ENCODE measurements at regions not wholly inside any gene's neighbourhood (a gene's known extent, or its start where the extent isn't known, plus 50 kb on each side); places are given as distances from the start of the nearest gene placed in this dataset.

DNA sequence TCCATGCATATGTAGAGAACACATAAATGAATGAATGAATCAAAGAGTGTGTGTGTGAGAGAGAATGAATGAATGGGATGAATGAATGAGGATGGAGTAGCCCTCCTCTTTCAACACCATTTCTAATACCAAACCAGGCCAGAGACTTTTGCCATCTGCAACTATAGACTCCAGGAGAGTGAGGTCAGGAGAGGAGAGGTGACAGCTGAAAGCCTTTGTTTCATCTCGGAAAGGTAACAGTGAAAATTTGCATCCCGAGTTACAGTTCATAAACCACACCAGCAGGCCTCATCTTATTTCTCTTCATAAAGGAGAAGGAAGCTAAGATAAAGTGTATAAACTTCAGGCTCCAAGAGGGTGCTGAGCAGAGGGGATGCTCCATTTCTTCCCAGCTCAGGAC, 255.3 kb upstream of the KLF4 start:
- no peak for DNase-seq
- no CpG with 5 or more reads among the region's 2 CpGs for WGBS
- Histone ChIP-seq H3K4me1 (ENCODE audit: control insufficient read depth, insufficient read depth, low read depth, low read length) (peaks cover 7% of the 10 kb centered on the region), H3K14ac (ENCODE audit: low read length in 2 of 2) (no peak overlapping the region), H2BK5ac (ENCODE audit: low read depth, low read length, poor library complexity, severe bottlenecking) (no peak overlapping the region), H3K4me3 (ENCODE audit: insufficient read depth in 1 of 2, low read depth in 1 of 2, low read length in 2 of 2) (no peak overlapping the region), H4K8ac (ENCODE audit: low read length) (no peak overlapping the region), H4K91ac (ENCODE audit: low read length) (no peak overlapping the region), H3K4me2 (ENCODE audit: low read length, poor library complexity, severe bottlenecking) (no peak overlapping the region), H3K18ac (ENCODE audit: low read depth in 1 of 2, low read length in 2 of 2) (no peak overlapping the region), H3K9ac (ENCODE audit: low read length) (no peak overlapping the region), H2BK15ac (ENCODE audit: low read depth, poor library complexity, severe bottlenecking) (no peak overlapping the region), H2BK12ac (ENCODE audit: low read length in 2 of 2) (no peak overlapping the region), H3K27ac (ENCODE audit: low read length, poor library complexity, severe bottlenecking) (no peak overlapping the region), H3K36me3 (ENCODE audit: control insufficient read depth in 1 of 2, insufficient read depth in 2 of 2, low read depth in 1 of 2, low read length in 2 of 2) (no peaks in the 10 kb centered on the region), H3K79me1 (replicated peaks; ENCODE audit: low read length, poor library complexity, severe bottlenecking) (no peaks in the 10 kb centered on the region), H2BK120ac (ENCODE audit: low read depth, low read length) (no peak overlapping the region), H3K9me3 (ENCODE audit: control insufficient read depth, low read length) (no peaks in the 10 kb centered on the region), H3K4ac (ENCODE audit: low read depth in 1 of 2, low read length in 2 of 2) (no peak overlapping the region), H3K27me3 (ENCODE audit: control insufficient read depth in 1 of 2, insufficient read depth in 1 of 2, low read length in 2 of 2) (no peaks in the 10 kb centered on the region), H2AK5ac (ENCODE audit: low read length, severe bottlenecking) (no peak overlapping the region), H3K23ac (ENCODE audit: low read length in 2 of 2) (no peak overlapping the region), H2AFZ (ENCODE audit: low read depth, low read length) (no peak overlapping the region)

DNA sequence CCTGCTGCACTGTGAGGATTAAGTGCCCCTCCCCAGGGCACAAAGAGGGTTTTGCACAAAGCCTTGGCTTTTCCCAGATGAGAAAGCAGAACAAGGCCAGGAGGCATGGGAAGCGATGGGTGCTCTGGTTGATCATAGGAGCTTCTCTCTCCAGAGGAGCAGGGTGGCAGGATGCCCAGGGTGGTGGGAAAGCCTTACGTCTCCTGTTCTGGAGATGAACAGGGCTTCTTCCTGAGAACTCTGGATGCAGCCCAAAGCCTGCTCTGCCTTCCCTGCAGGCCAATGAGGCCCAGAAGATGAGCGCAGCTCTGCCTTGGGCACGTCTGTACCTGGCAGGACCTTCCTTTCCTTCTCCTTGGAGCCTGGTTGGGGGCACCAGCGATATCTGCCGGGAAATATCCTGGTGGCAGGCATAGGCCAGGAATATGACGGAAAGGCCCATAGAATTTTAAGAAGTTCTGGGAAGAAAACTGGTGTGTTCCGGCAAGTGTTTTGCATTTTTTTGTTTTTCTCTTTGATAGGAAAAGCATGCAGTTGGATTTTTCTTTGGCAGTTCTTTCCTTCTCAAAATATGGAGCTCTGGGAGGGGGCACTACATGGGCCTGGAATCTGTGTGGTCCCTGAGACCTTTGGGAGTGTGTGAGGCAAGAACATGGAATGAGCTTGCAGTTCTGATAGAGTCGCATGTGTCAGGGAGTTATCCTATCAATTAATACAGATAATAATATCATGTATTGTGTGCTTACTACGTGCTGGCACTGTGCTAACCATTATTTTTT, 253.2 kb upstream of the KLF4 start:
- WGBS, result 99% methylated on average over 8 of the region's 10 CpGs
- Histone ChIP-seq H3K4me1 (ENCODE audit: control insufficient read depth, insufficient read depth, low read depth, low read length) (peaks cover 10% of the 10 kb centered on the region), H2BK5ac (ENCODE audit: low read depth, low read length, poor library complexity, severe bottlenecking) (no peak overlapping the region), H3K23ac (ENCODE audit: low read length in 2 of 2) (no peak overlapping the region), H2BK12ac (ENCODE audit: low read length in 2 of 2) (peak overlapping the region in 1 of 2 experiments; percentile 3), H3K4me3 (ENCODE audit: insufficient read depth in 1 of 2, low read depth in 1 of 2, low read length in 2 of 2) (no peak overlapping the region), H3K18ac (ENCODE audit: low read depth in 1 of 2, low read length in 2 of 2) (no peak overlapping the region), H3K27ac (ENCODE audit: low read length, poor library complexity, severe bottlenecking) (no peak overlapping the region), H3K79me1 (replicated peaks; ENCODE audit: low read length, poor library complexity, severe bottlenecking) (no peaks in the 10 kb centered on the region), H3K14ac (ENCODE audit: low read length in 2 of 2) (peak overlapping the region in 1 of 2 experiments; percentile 35), H2AFZ (ENCODE audit: low read depth, low read length) (no peak overlapping the region), H2BK15ac (ENCODE audit: low read depth, poor library complexity, severe bottlenecking) (no peak overlapping the region), H3K36me3 (ENCODE audit: control insufficient read depth in 1 of 2, insufficient read depth in 2 of 2, low read depth in 1 of 2, low read length in 2 of 2) (no peaks in the 10 kb centered on the region), H3K4ac (ENCODE audit: low read depth in 1 of 2, low read length in 2 of 2) (no peak overlapping the region), H4K91ac (ENCODE audit: low read length) (no peak overlapping the region), H3K9ac (ENCODE audit: low read length) (no peak overlapping the region), H3K27me3 (ENCODE audit: control insufficient read depth in 1 of 2, insufficient read depth in 1 of 2, low read length in 2 of 2) (no peaks in the 10 kb centered on the region), H3K4me2 (ENCODE audit: low read length, poor library complexity, severe bottlenecking) (no peak overlapping the region), H2BK120ac (ENCODE audit: low read depth, low read length) (no peak overlapping the region), H4K8ac (ENCODE audit: low read length) (no peak overlapping the region), H3K9me3 (ENCODE audit: control insufficient read depth, low read length) (no peaks in the 10 kb centered on the region), H2AK5ac (ENCODE audit: low read length, severe bottlenecking) (no peak overlapping the region)
- no peak for DNase-seq

DNA sequence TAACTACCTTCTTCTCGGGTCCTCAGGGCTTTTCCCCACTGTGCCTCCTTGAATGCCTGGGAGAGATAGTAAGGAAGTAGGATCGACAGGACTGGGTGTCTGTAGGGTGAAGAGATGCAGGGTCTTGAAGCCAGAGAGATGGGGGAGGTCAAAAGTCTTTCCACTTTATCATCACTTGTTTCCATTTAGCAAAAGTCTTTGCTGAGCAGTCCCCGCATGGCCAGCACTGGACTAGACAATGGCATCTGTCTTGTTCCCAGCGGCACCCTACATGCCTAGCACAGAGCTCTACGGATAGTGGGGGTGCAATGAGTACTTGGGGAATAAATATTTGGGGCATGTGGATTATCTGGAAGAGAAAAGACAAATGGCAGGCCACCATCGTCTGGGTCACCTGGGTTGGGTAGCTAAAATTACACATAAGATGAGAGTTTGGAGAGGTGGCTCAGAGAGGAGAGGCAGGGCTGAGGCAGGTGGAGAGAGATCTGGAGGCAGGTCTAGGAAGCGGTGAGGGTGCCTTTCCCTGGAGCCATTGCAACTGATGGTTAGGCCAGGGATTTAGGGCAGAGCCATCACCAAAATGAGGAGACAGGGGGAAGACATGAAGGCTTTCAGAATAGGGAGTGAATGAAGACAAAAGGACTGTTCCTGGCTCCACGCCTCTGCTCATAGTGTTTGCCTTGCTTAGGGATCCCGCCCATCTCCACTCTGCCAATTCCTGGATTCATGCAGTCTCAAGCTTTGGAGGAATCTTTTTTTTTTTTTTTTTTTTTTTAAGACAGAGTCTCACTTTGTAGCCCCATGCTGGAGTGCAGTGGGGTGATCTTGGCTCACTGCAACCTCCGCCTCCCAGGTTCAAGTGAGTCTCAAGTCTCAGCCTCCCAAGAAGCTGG, 250.8 kb upstream of the KLF4 start:
- Histone ChIP-seq H2BK15ac (ENCODE audit: low read depth, poor library complexity, severe bottlenecking) (no peak overlapping the region), H3K36me3 (ENCODE audit: control insufficient read depth in 1 of 2, insufficient read depth in 2 of 2, low read depth in 1 of 2, low read length in 2 of 2) (no peaks in the 10 kb centered on the region), H3K4me3 (ENCODE audit: insufficient read depth in 1 of 2, low read depth in 1 of 2, low read length in 2 of 2) (no peak overlapping the region), H2BK120ac (ENCODE audit: low read depth, low read length) (no peak overlapping the region), H3K9me3 (ENCODE audit: control insufficient read depth, low read length) (no peaks in the 10 kb centered on the region), H3K79me1 (replicated peaks; ENCODE audit: low read length, poor library complexity, severe bottlenecking) (no peaks in the 10 kb centered on the region), H3K9ac (ENCODE audit: low read length) (peak overlapping the region; percentile 92), H4K91ac (ENCODE audit: low read length) (no peak overlapping the region), H3K14ac (ENCODE audit: low read length in 2 of 2) (no peak overlapping the region), H3K4me2 (ENCODE audit: low read length, poor library complexity, severe bottlenecking) (no peak overlapping the region), H4K8ac (ENCODE audit: low read length) (no peak overlapping the region), H2AK5ac (ENCODE audit: low read length, severe bottlenecking) (no peak overlapping the region), H3K27ac (ENCODE audit: low read length, poor library complexity, severe bottlenecking) (no peak overlapping the region), H3K23ac (ENCODE audit: low read length in 2 of 2) (no peak overlapping the region), H3K27me3 (ENCODE audit: control insufficient read depth in 1 of 2, insufficient read depth in 1 of 2, low read length in 2 of 2) (no peaks in the 10 kb centered on the region), H2BK12ac (ENCODE audit: low read length in 2 of 2) (no peak overlapping the region), H3K4me1 (ENCODE audit: control insufficient read depth, insufficient read depth, low read depth, low read length) (peaks cover 7% of the 10 kb centered on the region), H3K4ac (ENCODE audit: low read depth in 1 of 2, low read length in 2 of 2) (no peak overlapping the region), H2AFZ (ENCODE audit: low read depth, low read length) (no peak overlapping the region), H2BK5ac (ENCODE audit: low read depth, low read length, poor library complexity, severe bottlenecking) (no peak overlapping the region), H3K18ac (ENCODE audit: low read depth in 1 of 2, low read length in 2 of 2) (no peak overlapping the region)
- DNase-seq, result no peak
- WGBS, result 89% methylated on average over 10 of the region's 10 CpGs

DNA sequence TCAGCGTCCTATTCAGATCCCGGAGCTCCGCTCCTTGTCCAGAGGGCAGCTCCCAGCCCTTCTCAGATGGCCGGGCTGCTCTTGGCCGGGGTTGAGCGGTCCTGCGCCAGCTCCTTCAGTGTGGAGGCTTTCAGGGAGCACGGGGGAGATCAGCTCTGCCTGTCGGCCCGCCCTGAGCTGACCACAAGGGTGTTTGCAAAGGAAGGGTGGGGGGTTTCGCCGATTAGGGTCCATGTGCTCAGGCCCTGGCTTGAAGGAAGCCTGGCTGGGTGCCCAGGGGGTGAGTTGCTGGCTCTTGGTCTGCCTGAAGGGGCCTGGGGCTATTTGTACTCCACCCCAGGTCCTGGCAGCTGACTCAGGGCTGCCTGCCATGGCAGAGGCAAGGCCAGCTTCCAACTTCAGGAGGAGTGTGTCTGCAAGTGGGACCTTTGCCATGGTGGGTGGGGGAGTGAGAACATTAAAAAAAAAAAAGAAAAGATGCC, 250.1 kb upstream of the KLF4 start:
- Histone ChIP-seq H3K4me3 (ENCODE audit: insufficient read depth in 1 of 2, low read depth in 1 of 2, low read length in 2 of 2) (no peak overlapping the region), H3K9ac (ENCODE audit: low read length) (peak overlapping the region; percentile 92), H3K79me1 (replicated peaks; ENCODE audit: low read length, poor library complexity, severe bottlenecking) (no peaks in the 10 kb centered on the region), H2BK12ac (ENCODE audit: low read length in 2 of 2) (peak overlapping the region; percentile 2 to 56), H3K27me3 (ENCODE audit: control insufficient read depth in 1 of 2, insufficient read depth in 1 of 2, low read length in 2 of 2) (no peaks in the 10 kb centered on the region), H3K14ac (ENCODE audit: low read length in 2 of 2) (peak overlapping the region in 1 of 2 experiments; percentile 49), H2BK15ac (ENCODE audit: low read depth, poor library complexity, severe bottlenecking) (no peak overlapping the region), H3K4me2 (ENCODE audit: low read length, poor library complexity, severe bottlenecking) (no peak overlapping the region), H2AK5ac (ENCODE audit: low read length, severe bottlenecking) (no peak overlapping the region), H2BK5ac (ENCODE audit: low read depth, low read length, poor library complexity, severe bottlenecking) (no peak overlapping the region), H3K4ac (ENCODE audit: low read depth in 1 of 2, low read length in 2 of 2) (no peak overlapping the region), H3K18ac (ENCODE audit: low read depth in 1 of 2, low read length in 2 of 2) (peak overlapping the region in 1 of 2 experiments; percentile 18), H2AFZ (ENCODE audit: low read depth, low read length) (no peak overlapping the region), H2BK120ac (ENCODE audit: low read depth, low read length) (peak overlapping the region; percentile 30), H3K36me3 (ENCODE audit: control insufficient read depth in 1 of 2, insufficient read depth in 2 of 2, low read depth in 1 of 2, low read length in 2 of 2) (no peaks in the 10 kb centered on the region), H3K9me3 (ENCODE audit: control insufficient read depth, low read length) (no peaks in the 10 kb centered on the region), H3K4me1 (ENCODE audit: control insufficient read depth, insufficient read depth, low read depth, low read length) (peaks cover 7% of the 10 kb centered on the region), H4K8ac (ENCODE audit: low read length) (no peak overlapping the region), H4K91ac (ENCODE audit: low read length) (peak overlapping the region; percentile 55), H3K27ac (ENCODE audit: low read length, poor library complexity, severe bottlenecking) (no peak overlapping the region), H3K23ac (ENCODE audit: low read length in 2 of 2) (no peak overlapping the region)
- no peak for DNase-seq
- WGBS, result 96% methylated on average over 12 of the region's 12 CpGs
